ELF-1 (cell line): ENCODE measurements at regions not wholly inside any gene's neighbourhood (a gene's known extent, or its start where the extent isn't known, plus 50 kb on each side); places are given as distances from the start of the nearest gene placed in this dataset.

ENCODE experiments used
- DNase-seq: peaks from one replicate; pipeline ENCODE4 v3.0.0-alpha.2; 2016; ENCODE audit warnings: low read depth, low spot score

DNA sequence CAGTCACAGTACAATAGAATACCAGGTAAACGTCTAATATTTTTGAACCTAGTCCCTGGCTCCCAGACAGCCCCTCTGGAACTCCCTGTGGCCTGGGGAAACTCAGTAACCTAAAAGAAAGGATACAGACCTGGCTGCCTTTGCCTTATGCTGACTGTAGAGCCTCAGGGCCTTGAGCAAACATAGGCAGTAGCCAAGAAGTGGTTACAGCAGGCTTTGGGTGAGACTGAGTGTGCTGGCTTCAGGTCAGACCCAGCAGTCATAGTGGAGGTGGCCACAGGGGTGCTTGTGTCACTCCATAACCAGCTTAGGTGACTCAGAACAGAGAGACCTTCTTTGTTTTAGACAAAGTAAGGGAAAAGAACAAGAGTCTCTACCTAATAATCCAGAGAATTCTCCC is 141.8 kb upstream of the PRDX4 start:
- peak; percentile 38 for DNase-seq

DNA sequence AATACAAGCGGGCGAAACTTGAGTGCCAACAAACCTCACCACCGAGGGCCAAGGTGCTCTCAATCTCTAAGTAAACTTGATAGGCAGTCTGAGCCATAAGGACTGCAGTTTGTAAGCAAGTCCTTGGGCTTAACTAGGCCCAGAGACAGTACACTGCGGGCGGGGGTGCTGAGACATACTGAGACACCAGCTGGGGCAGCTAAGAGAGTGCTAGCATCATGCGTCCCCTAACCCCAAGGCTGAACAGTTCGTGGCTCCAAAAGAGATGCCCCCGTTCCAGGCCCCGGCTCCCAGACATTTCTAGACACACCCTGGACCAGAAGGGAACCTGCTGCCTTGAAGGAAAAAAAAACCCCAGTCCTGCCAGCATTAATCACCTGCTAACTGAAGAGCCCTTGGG is 126.8 kb upstream of the PRDX4 start:
- no peak for DNase-seq

GRCh38 chrX:23548164-23548563 is 119.1 kb upstream of the PRDX4 start:
- no peak for DNase-seq

GRCh38 chrX:23552303-23552702 is 115.0 kb upstream of the PRDX4 start:
- DNase-seq: no peak

GRCh38 chrX:23554304-23554703 is 113.0 kb upstream of the PRDX4 start:
- DNase-seq: no peak

DNA sequence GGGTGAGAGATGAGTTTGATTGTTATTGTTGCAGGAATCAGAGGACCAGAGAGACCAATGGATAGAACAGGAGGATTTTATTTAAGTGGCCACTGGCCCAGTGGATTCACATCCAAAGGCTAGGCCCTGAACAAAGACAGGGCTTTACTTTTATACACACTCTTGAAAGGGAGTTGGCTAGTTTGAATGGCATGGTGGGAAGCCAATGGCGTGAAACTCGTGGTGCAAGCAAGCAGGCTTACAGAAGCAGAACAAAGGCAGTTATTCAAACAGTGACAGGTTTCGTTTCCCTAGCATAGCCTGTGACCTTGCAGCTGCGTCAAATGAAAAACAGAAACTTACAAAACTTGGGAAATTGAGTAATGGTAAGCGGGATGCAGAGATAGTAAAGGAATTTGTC is 110.2 kb upstream of the PRDX4 start:
- peak; percentile 8 for DNase-seq

GRCh38 chrX:23559975-23560374 is 107.3 kb upstream of the PRDX4 start:
- DNase-seq: no peak

GRCh38 chrX:23570674-23571343 is 96.5 kb upstream of the PRDX4 start:
- no peak for DNase-seq

DNA sequence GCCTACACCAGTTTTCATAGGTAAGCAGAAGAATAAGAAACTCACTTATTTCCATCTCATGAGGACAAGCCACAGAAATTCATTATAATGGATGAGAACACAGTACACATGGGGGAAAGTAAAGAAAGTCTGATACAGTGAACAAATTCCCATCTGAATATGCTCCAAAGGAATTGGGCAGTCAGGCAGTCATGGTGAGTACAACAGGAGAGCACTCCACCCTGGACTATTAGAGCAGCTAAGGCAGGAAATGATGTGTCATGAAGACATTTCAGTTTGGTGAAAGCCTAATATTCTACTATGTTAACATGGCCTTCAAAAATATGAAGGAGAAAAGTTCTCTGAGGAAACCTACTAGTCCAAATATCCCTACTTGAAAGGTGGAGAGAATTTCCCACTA is 92.0 kb upstream of the PRDX4 start:
- no peak for DNase-seq

- no peak for DNase-seq
Observed at GRCh38 chrX:23578079-23578478, 89.2 kb upstream of the PRDX4 start.

GRCh38 chrX:23589496-23589895 is 77.8 kb upstream of the PRDX4 start:
- no peak for DNase-seq

- no peak for DNase-seq
Observed at GRCh38 chrX:23592741-23593140, 74.6 kb upstream of the PRDX4 start.

DNA sequence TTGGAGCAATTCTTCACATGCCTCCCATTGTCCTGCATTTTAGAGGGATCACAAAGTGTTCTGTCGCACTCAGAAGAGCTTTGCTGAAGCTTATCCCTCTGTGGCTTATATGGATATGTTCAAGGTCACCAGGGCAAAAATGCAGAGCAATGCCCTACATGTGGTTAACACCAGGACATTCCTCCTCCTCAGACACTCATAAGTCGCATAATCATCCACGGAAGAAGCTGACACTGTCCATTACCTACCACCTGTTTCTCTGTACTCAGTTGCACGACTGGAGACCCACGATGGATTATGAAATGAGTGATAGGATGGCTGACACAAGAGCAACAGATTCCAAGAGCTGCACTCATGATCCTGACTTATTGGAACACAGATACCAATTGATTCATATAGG is 68.7 kb upstream of the PRDX4 start:
- DNase-seq: no peak

- no peak for DNase-seq
Observed at GRCh38 chrX:23603501-23603900, 63.8 kb upstream of the PRDX4 start.

DNA sequence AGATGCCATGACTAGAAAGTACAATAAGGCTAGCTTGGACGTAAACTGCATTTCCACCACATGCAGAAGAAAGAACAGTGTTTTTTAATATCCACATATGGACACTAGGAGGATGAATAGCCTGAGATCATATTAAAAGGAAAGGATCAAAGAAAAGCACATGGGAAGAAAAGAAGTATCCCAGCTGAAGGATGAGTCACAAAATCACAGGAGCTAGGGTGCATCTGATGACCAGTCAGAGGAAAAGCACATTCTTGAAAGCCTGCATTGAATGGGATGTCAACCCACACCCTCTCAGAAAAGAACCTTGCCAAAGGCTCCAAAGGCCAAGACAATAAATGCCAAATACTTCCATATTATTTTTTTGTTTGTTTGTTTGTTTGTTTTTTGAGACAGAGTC is 56.8 kb upstream of the PRDX4 start:
- no peak for DNase-seq

DNA sequence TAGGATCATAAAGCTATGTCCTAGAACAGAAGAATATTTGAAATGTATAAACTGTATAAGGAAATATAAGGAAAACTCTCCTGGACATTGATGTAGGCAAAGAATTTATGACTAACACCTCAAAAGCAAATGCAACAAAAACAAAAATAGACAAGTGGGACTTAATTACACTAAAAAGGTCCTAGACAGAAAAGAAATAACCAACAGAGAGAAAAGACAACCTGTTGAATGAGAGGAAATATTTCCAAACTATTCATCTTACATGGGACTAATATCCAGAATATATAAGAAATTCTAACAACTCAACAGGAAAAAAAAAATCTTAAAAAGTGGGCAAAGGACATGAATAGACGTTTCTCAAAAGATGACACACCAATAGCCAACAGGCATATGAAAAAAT is 54.4 kb upstream of the PRDX4 start:
- no peak for DNase-seq

- no peak for DNase-seq
Observed at GRCh38 chrX:23616361-23616760, 50.9 kb upstream of the PRDX4 start.
